H1 (cell line): ENCODE measurements at regions not wholly inside any gene's neighbourhood (a gene's known extent, or its start where the extent isn't known, plus 50 kb on each side); places are given as distances from the start of the nearest gene placed in this dataset.

Experiments used
- CREB1 ChIP-seq: IDR thresholded peaks from 2 replicates; pipeline ENCODE4 v1.6.1; 2012; ENCODE audit warnings: inconsistent platforms
- CTBP2 ChIP-seq: IDR thresholded peaks from 2 replicates; pipeline ENCODE4 v1.7.0; 2011; ENCODE audit warnings: borderline replicate concordance, mild to moderate bottlenecking, moderate library complexity, mixed read lengths, low read length; ENCODE audit not compliant: insufficient read depth, insufficient read length
- SAP30 ChIP-seq: fragments of 300-600 bp; sonication (generic); IDR thresholded peaks from 2 replicates; pipeline ENCODE4 v1.7.1; 2012; ENCODE audit warnings: low read length, moderate library complexity, mild to moderate bottlenecking, inconsistent platforms; ENCODE audit not compliant: insufficient read depth, insufficient replicate concordance
- SP1 ChIP-seq: IDR thresholded peaks from 2 replicates; pipeline ENCODE4 v1.6.1; 2011; ENCODE audit warnings: low read depth, low read length
- SP4 ChIP-seq: IDR thresholded peaks from 2 replicates; pipeline ENCODE4 v1.6.1; 2012; ENCODE audit warnings: low read length, inconsistent platforms

DNA sequence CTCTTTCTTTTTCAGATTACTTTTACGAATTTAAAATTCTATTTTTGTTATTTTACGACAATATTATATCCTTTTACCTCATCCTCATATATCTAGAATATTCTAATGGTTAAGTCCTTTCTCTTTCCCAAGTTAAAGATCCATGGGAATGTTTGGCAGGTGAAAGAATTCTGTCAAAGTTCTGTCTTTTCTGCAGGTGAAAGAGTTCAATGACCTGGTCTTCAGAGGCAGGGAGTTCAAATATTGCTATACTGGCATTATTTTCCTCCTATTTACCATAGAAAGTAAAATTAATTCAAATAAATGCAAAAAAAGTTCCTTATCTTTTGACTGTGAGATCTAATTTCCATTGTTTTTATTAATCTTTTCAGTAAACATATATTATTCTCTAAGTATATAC lies 194.3 kb downstream of the ARL4A start (continued):
- no peak for TF ChIP-seq CTBP2
- no peak for TF ChIP-seq SAP30
- TF ChIP-seq SP4: no peak
- no peak for TF ChIP-seq CREB1
- no peak for TF ChIP-seq SP1
